Loucy (cell line): ENCODE measurements at regions not wholly inside any gene's neighbourhood (a gene's known extent, or its start where the extent isn't known, plus 50 kb on each side); places are given as distances from the start of the nearest gene placed in this dataset.

Experiments used
- H2AFZ ChIP-seq: fragments of 200-600 bp; sonication (generic); 2 replicates; pipeline ENCODE4 v1.6.0; 2016; ENCODE audit warnings: antibody characterized with exemption, mild to moderate bottlenecking, low read length, moderate library complexity
- H3F3A ChIP-seq: fragments of 200-600 bp; 2 replicates; pipeline ENCODE4 v1.6.0; 2016; ENCODE audit warnings: antibody characterized with exemption, low read depth, mild to moderate bottlenecking
- H3K27me3 ChIP-seq: fragments of 200-600 bp; sonication (generic); 2 replicates; pipeline ENCODE4 v1.6.1; 2014; ENCODE audit warnings: low read length, mild to moderate bottlenecking; ENCODE audit not compliant: insufficient read depth, poor library complexity, severe bottlenecking
- H3K36me3 ChIP-seq: fragments of 200-600 bp; sonication (generic); 2 replicates; pipeline ENCODE4 v1.6.1; 2016; ENCODE audit warnings: low read length; ENCODE audit not compliant: insufficient read depth
- H3K4me1 ChIP-seq: fragments of 200-600 bp; sonication (generic); 2 replicates; pipeline ENCODE4 v1.5.1; 2014; ENCODE audit warnings: low read length, mild to moderate bottlenecking; ENCODE audit not compliant: insufficient read depth, poor library complexity, severe bottlenecking
- H3K4me2 ChIP-seq: fragments of 200-600 bp; sonication (generic); 2 replicates; pipeline ENCODE4 v1.6.0; 2014; ENCODE audit warnings: antibody characterized with exemption, low read length, low read depth, mild to moderate bottlenecking; ENCODE audit not compliant: poor library complexity, severe bottlenecking
- H3K4me3 ChIP-seq: fragments of 200-600 bp; sonication (generic); 2 replicates; pipeline ENCODE4 v1.5.1; 2014; ENCODE audit warnings: low read length, mild to moderate bottlenecking, mixed read lengths; ENCODE audit not compliant: poor library complexity, severe bottlenecking
- H3K79me2 ChIP-seq: fragments of 200-600 bp; sonication (generic); 2 replicates; pipeline ENCODE4 v1.6.1; 2014; ENCODE audit warnings: low read length; ENCODE audit not compliant: insufficient read depth
- H3K9ac ChIP-seq: fragments of 200-600 bp; sonication (generic); 2 replicates; pipeline ENCODE4 v1.6.0; 2014; ENCODE audit warnings: mild to moderate bottlenecking, low read depth, low read length, moderate library complexity; ENCODE audit not compliant: poor library complexity, severe bottlenecking
- H3K9me2 ChIP-seq: fragments of 200-600 bp; sonication (generic); replicated peaks from 2 replicates; pipeline ENCODE4 v1.6.1; 2016; ENCODE audit warnings: low read depth, low read length, mixed read lengths
- H3K9me3 ChIP-seq: fragments of 200-600 bp; sonication (generic); 2 replicates; pipeline ENCODE4 v1.6.1; 2014; ENCODE audit warnings: mild to moderate bottlenecking, antibody characterized with exemption, low read length, low read depth; ENCODE audit not compliant: insufficient read depth
- H4K20me1 ChIP-seq: fragments of 200-600 bp; sonication (generic); 2 replicates; pipeline ENCODE4 v1.6.0; 2014; ENCODE audit warnings: antibody characterized with exemption, low read length, mild to moderate bottlenecking; ENCODE audit not compliant: insufficient read depth, poor library complexity, severe bottlenecking
- CTCF ChIP-seq: fragments of 200-600 bp; sonication (generic); conservative IDR thresholded peaks from 2 replicates; pipeline ENCODE4 v1.5.1; 2014; ENCODE audit warnings: mild to moderate bottlenecking, antibody characterized with exemption, low read length
- EZH2phosphoT487 ChIP-seq: fragments of 200-600 bp; IDR thresholded peaks from 2 replicates; pipeline ENCODE4 v1.6.1; 2018; ENCODE audit warnings: antibody characterized with exemption, mild to moderate bottlenecking, moderate library complexity, borderline replicate concordance

GRCh38 chr5:3911111-3911510 lies 315.5 kb downstream of the IRX1 start:
- Histone ChIP-seq H2AFZ (no peak overlapping the region), H3F3A (no peaks in the 10 kb centered on the region), H3K4me3 (no peak overlapping the region), H3K36me3 (no peaks in the 10 kb centered on the region), H3K27me3 (no peaks in the 10 kb centered on the region), H3K4me2 (no peak overlapping the region), H3K79me2 (no peaks in the 10 kb centered on the region), H3K9me2 (no peaks in the 10 kb centered on the region), H3K4me1 (peaks cover 8% of the 10 kb centered on the region), H3K9ac (no peak overlapping the region), H3K9me3 (no peaks in the 10 kb centered on the region), H4K20me1 (no peaks in the 10 kb centered on the region)
- TF ChIP-seq EZH2phosphoT487 (no peak), CTCF (no peak)

- no peaks in the 10 kb centered on the region for H3K9me3 ChIP-seq
- peaks cover 8% of the 10 kb centered on the region for H3K4me1 ChIP-seq
- no peak for TF ChIP-seq CTCF
- no peak for TF ChIP-seq EZH2phosphoT487
- no peak overlapping the region for H3K9ac ChIP-seq
- no peaks in the 10 kb centered on the region for H4K20me1 ChIP-seq
- no peaks in the 10 kb centered on the region for H3F3A ChIP-seq
- no peaks in the 10 kb centered on the region for H3K27me3 ChIP-seq
- no peak overlapping the region for H3K4me3 ChIP-seq
- no peak overlapping the region for H2AFZ ChIP-seq
- no peaks in the 10 kb centered on the region for H3K79me2 ChIP-seq
- no peaks in the 10 kb centered on the region for H3K9me2 ChIP-seq
- no peaks in the 10 kb centered on the region for H3K36me3 ChIP-seq
- no peak overlapping the region for H3K4me2 ChIP-seq
These were observed 316.1 kb downstream of the IRX1 start for GRCh38 chr5:3911773-3912172.

- Histone ChIP-seq H2AFZ (no peak overlapping the region), H3K27me3 (no peaks in the 10 kb centered on the region), H3K4me3 (no peak overlapping the region), H4K20me1 (no peaks in the 10 kb centered on the region), H3F3A (no peaks in the 10 kb centered on the region), H3K9me2 (no peaks in the 10 kb centered on the region), H3K79me2 (no peaks in the 10 kb centered on the region), H3K9ac (no peak overlapping the region), H3K36me3 (no peaks in the 10 kb centered on the region), H3K4me2 (no peak overlapping the region), H3K9me3 (no peaks in the 10 kb centered on the region), H3K4me1 (peaks cover 8% of the 10 kb centered on the region)
- TF ChIP-seq EZH2phosphoT487 (no peak), CTCF (no peak)
These were observed 317.2 kb downstream of the IRX1 start for GRCh38 chr5:3912790-3913189.
